NB4 (cell line): ENCODE measurements at regions not wholly inside any gene's neighbourhood (a gene's known extent, or its start where the extent isn't known, plus 50 kb on each side); places are given as distances from the start of the nearest gene placed in this dataset.
A peak's percentile ranks its signal among the peaks of the same experiment; 100 is the strongest.

ENCODE experiments used
- DNase-seq: peaks from one replicate; pipeline ENCODE4 v3.0.0; 2010; ENCODE audit warnings: low read depth
- H3K4me3 ChIP-seq: one replicate; pipeline ENCODE4 v1.5.1; 2011; ENCODE audit warnings: mild to moderate bottlenecking, low read depth, low read length, moderate library complexity
- MYC ChIP-seq: IDR thresholded peaks from 2 replicates; pipeline ENCODE4 v1.6.1; 2011; ENCODE audit warnings: low read depth, low read length
- POLR2A ChIP-seq: IDR thresholded peaks from 2 replicates; pipeline ENCODE4 v1.6.1; 2011; ENCODE audit warnings: mild to moderate bottlenecking; ENCODE audit not compliant: insufficient read length; ENCODE audit errors: extremely low read depth
- TF ChIP-seq, protein P1 (sequence below): IDR thresholded peaks from one replicate; pipeline ENCODE4 v1.5.1; 2012; ENCODE audit warnings: low read depth, low read length
- TF ChIP-seq, protein P2 (sequence below): IDR thresholded peaks from 2 replicates; pipeline ENCODE4 v1.6.1; 2011; ENCODE audit warnings: low read depth, low read length

DNA sequence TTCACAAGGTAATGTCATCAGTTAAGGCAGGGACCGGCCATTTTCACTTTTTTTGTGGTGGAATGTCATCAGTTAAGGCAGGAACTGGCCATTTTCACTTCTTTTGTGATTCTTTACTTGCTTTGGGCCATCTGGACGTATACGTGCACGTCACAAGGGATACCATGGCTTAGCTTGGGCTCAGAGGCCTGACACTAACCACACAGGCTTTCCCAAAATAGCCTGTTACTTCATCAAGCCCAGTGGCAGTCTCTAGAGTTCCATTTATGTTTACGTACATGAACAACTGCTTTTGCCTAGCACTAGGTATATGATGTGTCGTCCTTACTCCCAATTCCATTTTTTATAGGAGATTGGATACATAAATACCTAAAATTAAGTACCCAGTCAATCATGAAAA is 237.9 kb downstream of the C7orf25 start:
- TF ChIP-seq, protein P1, sequence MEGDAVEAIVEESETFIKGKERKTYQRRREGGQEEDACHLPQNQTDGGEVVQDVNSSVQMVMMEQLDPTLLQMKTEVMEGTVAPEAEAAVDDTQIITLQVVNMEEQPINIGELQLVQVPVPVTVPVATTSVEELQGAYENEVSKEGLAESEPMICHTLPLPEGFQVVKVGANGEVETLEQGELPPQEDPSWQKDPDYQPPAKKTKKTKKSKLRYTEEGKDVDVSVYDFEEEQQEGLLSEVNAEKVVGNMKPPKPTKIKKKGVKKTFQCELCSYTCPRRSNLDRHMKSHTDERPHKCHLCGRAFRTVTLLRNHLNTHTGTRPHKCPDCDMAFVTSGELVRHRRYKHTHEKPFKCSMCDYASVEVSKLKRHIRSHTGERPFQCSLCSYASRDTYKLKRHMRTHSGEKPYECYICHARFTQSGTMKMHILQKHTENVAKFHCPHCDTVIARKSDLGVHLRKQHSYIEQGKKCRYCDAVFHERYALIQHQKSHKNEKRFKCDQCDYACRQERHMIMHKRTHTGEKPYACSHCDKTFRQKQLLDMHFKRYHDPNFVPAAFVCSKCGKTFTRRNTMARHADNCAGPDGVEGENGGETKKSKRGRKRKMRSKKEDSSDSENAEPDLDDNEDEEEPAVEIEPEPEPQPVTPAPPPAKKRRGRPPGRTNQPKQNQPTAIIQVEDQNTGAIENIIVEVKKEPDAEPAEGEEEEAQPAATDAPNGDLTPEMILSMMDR, result no peak
- TF ChIP-seq, protein P2, sequence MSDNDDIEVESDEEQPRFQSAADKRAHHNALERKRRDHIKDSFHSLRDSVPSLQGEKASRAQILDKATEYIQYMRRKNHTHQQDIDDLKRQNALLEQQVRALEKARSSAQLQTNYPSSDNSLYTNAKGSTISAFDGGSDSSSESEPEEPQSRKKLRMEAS, result no peak
- TF ChIP-seq POLR2A (no peak), MYC (no peak)
- no peak overlapping the region for H3K4me3 ChIP-seq
- DNase-seq, result no peak

DNA sequence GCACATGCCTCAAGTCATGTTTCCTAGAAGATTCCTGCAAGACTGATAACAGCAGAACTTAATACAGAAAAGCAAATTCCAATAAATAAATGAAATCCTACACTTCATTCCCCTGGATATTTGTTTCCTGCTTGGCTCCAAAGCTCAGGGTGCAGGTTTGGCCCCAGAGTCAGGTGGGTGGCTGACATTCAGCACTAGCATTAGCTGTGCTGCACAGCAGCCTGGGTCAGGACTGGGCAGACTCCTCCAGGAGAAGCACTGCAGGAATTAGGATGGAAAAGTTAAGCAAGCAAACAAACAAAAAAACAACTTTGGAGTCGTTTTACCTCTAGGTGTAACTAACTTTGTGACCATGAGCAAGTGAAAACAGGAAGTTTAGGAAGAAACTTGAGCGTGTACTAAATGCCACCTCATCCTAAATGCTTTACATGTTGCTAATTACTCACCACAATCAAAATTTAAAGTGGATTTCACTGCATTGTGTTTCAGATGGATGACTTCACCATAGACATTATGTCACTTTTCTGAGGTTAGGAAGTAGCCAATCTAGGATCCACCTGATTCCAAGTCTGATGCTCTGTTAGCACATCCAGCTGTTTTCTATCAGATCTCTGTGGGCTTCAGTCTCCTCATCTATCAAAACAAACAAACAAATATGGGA is 239.4 kb downstream of the C7orf25 start:
- TF ChIP-seq, protein P1, result no peak
- TF ChIP-seq, protein P2, result no peak
- TF ChIP-seq MYC (no peak), POLR2A (no peak)
- no peak overlapping the region for H3K4me3 ChIP-seq
- DNase-seq, result no peak

DNA sequence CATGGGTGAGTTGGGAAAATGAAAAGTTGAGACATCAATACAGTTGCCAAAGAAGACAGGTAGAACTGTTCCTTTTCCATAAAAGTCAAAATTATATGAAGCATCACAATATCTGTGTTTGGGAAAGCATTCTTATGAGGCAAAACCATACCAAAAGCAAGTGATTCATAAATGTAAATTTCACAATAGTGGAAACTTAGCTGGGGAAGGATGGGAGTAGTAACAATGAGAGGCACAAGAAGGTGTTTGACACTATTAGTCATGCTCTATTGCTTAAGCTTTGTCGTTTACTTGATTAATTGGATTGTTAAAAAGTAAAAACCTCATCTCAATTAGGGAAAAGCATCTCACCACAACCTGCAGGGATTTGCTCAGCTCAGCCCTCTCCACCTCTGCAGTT is 240.2 kb downstream of the C7orf25 start:
- DNase-seq, result peak; percentile 33
- H3K4me3 ChIP-seq, result no peak overlapping the region
- TF ChIP-seq MYC (no peak), POLR2A (no peak)
- TF ChIP-seq, protein P1, result no peak
- TF ChIP-seq, protein P2, result no peak

DNA sequence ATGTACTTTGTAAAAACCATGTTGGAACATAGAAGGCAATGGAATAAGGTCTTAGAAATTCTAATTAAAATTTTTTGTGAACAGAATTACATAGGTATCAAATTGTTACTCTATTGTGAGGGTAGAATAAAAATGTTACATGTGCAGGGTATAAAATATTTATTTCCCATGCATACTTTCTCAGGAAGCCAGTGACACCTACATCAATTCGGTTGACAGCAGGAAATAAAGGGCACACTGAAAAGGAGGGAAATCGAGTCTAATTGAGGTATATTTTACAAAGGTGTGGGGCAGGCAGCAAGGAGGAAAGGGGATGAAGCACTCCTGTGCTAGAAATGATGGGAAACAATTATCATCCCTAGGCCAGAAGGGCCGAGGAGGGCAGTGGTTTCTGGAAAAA is 244.9 kb downstream of the C7orf25 start:
- TF ChIP-seq, protein P1, result no peak
- TF ChIP-seq, protein P2, result no peak
- TF ChIP-seq MYC, result no peak
- TF ChIP-seq POLR2A, result no peak
- DNase-seq, result no peak
- no peak overlapping the region for H3K4me3 ChIP-seq

DNA sequence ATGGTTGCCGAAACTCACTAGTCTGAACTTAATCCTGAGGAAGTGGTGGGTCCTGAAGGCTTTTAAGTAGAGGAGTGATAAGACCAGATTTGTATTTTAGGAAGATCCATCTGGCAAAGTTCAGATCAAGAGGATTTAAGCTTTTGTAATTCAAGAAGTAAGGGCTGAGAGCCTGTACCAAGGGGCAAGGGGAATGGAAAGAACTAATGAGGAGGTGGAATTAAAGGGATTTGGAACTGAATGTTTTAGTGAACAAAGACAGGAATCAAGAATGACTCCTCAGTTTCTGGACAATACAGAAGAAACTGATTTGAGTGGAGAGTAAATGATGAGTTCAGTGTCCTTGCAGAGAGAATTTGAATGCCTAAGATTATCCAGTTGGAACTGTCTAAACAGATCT is 249.0 kb downstream of the C7orf25 start:
- DNase-seq, result no peak
- no peak overlapping the region for H3K4me3 ChIP-seq
- TF ChIP-seq, protein P2, result no peak
- TF ChIP-seq POLR2A (no peak), MYC (no peak)
- TF ChIP-seq, protein P1, result no peak
